OCI-LY1 (cell line): ENCODE measurements at regions not wholly inside any gene's neighbourhood (a gene's known extent, or its start where the extent isn't known, plus 50 kb on each side); places are given as distances from the start of the nearest gene placed in this dataset.

Experiments
- H2AFZ ChIP-seq: fragments of 200-600 bp; sonication (generic), shearing (Covaris generic); 2 replicates; pipeline ENCODE4 v1.6.0; 2014; ENCODE audit warnings: antibody characterized with exemption, mild to moderate bottlenecking, low read length
- H3F3A ChIP-seq: fragments of 200-600 bp; sonication (generic), shearing (Covaris generic); 2 replicates; pipeline ENCODE4 v1.6.0; 2014; ENCODE audit warnings: mild to moderate bottlenecking, antibody characterized with exemption, low read length, moderate library complexity; ENCODE audit not compliant: insufficient read depth
- H3K27ac ChIP-seq: fragments of 200-600 bp; sonication (generic); 2 replicates; pipeline ENCODE4 v1.5.1; 2014; ENCODE audit warnings: low read length, mixed run types, mild to moderate bottlenecking, low read depth; ENCODE audit not compliant: poor library complexity, severe bottlenecking
- H3K27me3 ChIP-seq: fragments of 200-600 bp; sonication (generic); 2 replicates; pipeline ENCODE4 v1.6.0; 2014; ENCODE audit warnings: antibody characterized with exemption, mild to moderate bottlenecking, low read length, moderate library complexity; ENCODE audit not compliant: insufficient read depth
- H3K36me3 ChIP-seq: fragments of 200-600 bp; sonication (generic); 2 replicates; pipeline ENCODE4 v1.6.1; 2014; ENCODE audit warnings: mild to moderate bottlenecking, antibody characterized with exemption, low read length, moderate library complexity, mixed read lengths; ENCODE audit not compliant: insufficient read depth
- H3K4me1 ChIP-seq: fragments of 200-600 bp; sonication (generic); 2 replicates; pipeline ENCODE4 v1.5.1; 2014; ENCODE audit warnings: mild to moderate bottlenecking, low read length, moderate library complexity; ENCODE audit not compliant: insufficient read depth, severe bottlenecking
- H3K4me2 ChIP-seq: fragments of 200-600 bp; sonication (generic), shearing (Covaris generic); 2 replicates; pipeline ENCODE4 v1.6.1; 2014; ENCODE audit warnings: low read length
- H3K4me3 ChIP-seq: fragments of 200-600 bp; sonication (generic); 2 replicates; pipeline ENCODE4 v1.5.1; 2014; ENCODE audit warnings: low read length, low read depth, mild to moderate bottlenecking, mixed read lengths; ENCODE audit not compliant: poor library complexity, severe bottlenecking
- H3K79me2 ChIP-seq: fragments of 200-600 bp; shearing (Covaris generic); 2 replicates; pipeline ENCODE4 v1.6.1; 2016; ENCODE audit warnings: mixed run types, low read length, mixed read lengths; ENCODE audit not compliant: insufficient read depth
- H3K9ac ChIP-seq: fragments of 200-600 bp; sonication (generic), shearing (Covaris generic); 2 replicates; pipeline ENCODE4 v1.6.1; 2014; ENCODE audit warnings: mild to moderate bottlenecking, low read length, mixed read lengths
- H3K9me2 ChIP-seq: fragments of 200-600 bp; sonication (generic), shearing (Covaris generic); 2 replicates; pipeline ENCODE4 v1.6.1; 2014; ENCODE audit warnings: low read depth, mild to moderate bottlenecking, low read length, mixed read lengths
- H3K9me3 ChIP-seq: fragments of 200-600 bp; shearing (Covaris generic); 2 replicates; pipeline ENCODE4 v1.6.1; 2014; ENCODE audit warnings: low read length, mixed read lengths
- H4K20me1 ChIP-seq: fragments of 200-600 bp; sonication (generic), shearing (Covaris generic); 2 replicates; pipeline ENCODE4 v1.6.0; 2016; ENCODE audit warnings: mild to moderate bottlenecking, low read length; ENCODE audit not compliant: insufficient read depth
- EZH2 ChIP-seq: fragments of 200-600 bp; sonication (generic), shearing (Covaris generic); IDR thresholded peaks from 2 replicates; pipeline ENCODE4 v1.8.0; 2017; ENCODE audit warnings: borderline replicate concordance, mixed run types, mild to moderate bottlenecking, antibody characterized with exemption, low read length, moderate library complexity, mixed read lengths
- TF ChIP-seq, protein P1 (sequence below): fragments of 200-600 bp; sonication (generic), shearing (Covaris generic); IDR thresholded peaks from 2 replicates; pipeline ENCODE4 v1.5.1; 2017; ENCODE audit warnings: mild to moderate bottlenecking, antibody characterized with exemption, low read length, moderate library complexity, mixed read lengths

DNA sequence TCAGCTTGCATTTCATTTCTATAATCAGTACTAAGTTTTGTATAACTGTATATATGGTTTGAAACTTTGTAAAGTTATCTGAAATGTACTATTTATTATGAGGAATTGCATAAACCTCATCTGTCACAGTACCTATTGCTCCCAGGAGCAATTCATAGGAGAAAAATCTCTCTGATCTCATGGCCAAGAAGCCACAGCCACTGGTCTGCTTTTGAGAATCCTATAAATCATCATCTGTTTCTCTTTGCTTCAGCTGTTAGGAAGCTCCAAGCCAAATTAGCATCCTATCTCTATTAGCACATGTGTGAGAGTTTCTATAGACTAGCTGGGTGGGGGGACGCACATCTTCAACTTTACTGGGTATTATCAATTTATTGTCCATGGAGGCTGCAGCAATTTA, 210.3 kb downstream of the CYP26B1 start:
- no peak for TF ChIP-seq EZH2
- TF ChIP-seq, protein P1, sequence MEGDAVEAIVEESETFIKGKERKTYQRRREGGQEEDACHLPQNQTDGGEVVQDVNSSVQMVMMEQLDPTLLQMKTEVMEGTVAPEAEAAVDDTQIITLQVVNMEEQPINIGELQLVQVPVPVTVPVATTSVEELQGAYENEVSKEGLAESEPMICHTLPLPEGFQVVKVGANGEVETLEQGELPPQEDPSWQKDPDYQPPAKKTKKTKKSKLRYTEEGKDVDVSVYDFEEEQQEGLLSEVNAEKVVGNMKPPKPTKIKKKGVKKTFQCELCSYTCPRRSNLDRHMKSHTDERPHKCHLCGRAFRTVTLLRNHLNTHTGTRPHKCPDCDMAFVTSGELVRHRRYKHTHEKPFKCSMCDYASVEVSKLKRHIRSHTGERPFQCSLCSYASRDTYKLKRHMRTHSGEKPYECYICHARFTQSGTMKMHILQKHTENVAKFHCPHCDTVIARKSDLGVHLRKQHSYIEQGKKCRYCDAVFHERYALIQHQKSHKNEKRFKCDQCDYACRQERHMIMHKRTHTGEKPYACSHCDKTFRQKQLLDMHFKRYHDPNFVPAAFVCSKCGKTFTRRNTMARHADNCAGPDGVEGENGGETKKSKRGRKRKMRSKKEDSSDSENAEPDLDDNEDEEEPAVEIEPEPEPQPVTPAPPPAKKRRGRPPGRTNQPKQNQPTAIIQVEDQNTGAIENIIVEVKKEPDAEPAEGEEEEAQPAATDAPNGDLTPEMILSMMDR, result no peak
- Histone ChIP-seq H2AFZ (no peak overlapping the region), H4K20me1 (no peaks in the 10 kb centered on the region), H3F3A (no peaks in the 10 kb centered on the region), H3K27ac (no peak overlapping the region), H3K9me2 (no peaks in the 10 kb centered on the region), H3K4me1 (no peaks in the 10 kb centered on the region), H3K79me2 (no peaks in the 10 kb centered on the region), H3K9me3 (no peaks in the 10 kb centered on the region), H3K36me3 (no peaks in the 10 kb centered on the region), H3K9ac (no peak overlapping the region), H3K4me3 (no peak overlapping the region), H3K27me3 (no peaks in the 10 kb centered on the region), H3K4me2 (no peak overlapping the region)

DNA sequence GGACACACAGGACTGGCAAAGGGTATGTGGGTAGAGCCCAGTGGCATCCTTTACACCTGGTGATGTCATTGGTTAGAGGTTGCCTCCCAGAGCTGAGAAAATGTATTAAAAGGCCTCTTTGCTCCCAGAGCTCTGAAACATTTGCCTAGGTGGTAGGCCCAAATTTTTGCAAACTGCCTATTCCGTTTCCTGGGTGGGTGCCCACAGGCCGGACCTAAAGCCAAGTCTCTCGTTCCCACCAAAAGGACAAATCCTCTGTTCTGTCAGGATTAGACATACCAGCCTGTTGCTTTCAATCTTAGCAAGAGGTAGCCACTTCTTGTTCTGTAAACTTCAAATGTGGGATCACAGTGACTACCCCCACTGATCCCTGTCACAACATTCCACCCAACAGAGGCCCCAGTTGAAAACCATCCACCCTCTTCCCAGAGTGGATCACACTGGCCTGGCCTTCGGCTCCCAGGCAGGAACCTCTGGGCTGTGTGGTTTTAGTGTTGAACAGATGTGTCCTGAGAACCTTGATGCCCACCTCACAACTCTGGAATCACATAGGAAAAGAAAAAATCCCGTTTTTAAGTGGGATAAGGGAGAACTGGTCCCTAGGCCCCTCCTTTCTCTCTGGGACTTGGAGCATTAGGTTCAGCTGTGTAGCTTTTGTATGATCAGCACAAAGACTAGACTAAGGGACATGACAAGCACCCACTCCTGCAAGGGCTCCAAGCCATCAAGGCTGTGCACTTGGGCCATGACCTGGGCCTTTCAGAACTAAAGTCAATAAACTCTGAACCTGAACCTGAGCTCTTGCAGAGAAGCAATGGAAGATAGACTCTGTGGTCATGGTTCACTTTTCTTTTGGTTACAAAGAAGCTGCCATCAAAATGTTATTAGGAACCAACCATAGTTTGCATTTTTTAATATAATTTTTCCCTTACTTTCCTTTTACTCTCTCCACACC, 211.3 kb downstream of the CYP26B1 start:
- H3K4me3 ChIP-seq, result no peak overlapping the region
- no peak overlapping the region for H3K4me2 ChIP-seq
- H3K36me3 ChIP-seq, result no peaks in the 10 kb centered on the region
- no peak overlapping the region for H3K9ac ChIP-seq
- no peaks in the 10 kb centered on the region for H3F3A ChIP-seq
- H3K79me2 ChIP-seq, result no peaks in the 10 kb centered on the region
- H2AFZ ChIP-seq, result no peak overlapping the region
- TF ChIP-seq, protein P1, result no peak
- TF ChIP-seq EZH2, result no peak
- no peaks in the 10 kb centered on the region for H3K4me1 ChIP-seq
- no peaks in the 10 kb centered on the region for H3K9me3 ChIP-seq
- no peaks in the 10 kb centered on the region for H4K20me1 ChIP-seq
- H3K27me3 ChIP-seq, result no peaks in the 10 kb centered on the region
- no peak overlapping the region for H3K27ac ChIP-seq
- no peaks in the 10 kb centered on the region for H3K9me2 ChIP-seq

- Histone ChIP-seq H3K9me3 (no peaks in the 10 kb centered on the region), H3K27ac (no peak overlapping the region), H3K4me1 (no peaks in the 10 kb centered on the region), H3K4me2 (no peak overlapping the region), H3K27me3 (no peaks in the 10 kb centered on the region), H3K9ac (no peak overlapping the region), H3K36me3 (no peaks in the 10 kb centered on the region), H3K4me3 (no peak overlapping the region), H3F3A (no peaks in the 10 kb centered on the region), H4K20me1 (no peaks in the 10 kb centered on the region), H2AFZ (no peak overlapping the region), H3K9me2 (no peaks in the 10 kb centered on the region), H3K79me2 (no peaks in the 10 kb centered on the region)
- TF ChIP-seq EZH2, result no peak
- TF ChIP-seq, protein P1, result no peak
Observed at GRCh38 chr2:71935262-71935848, 212.3 kb downstream of the CYP26B1 start.
